Keratinocyte (primary cell): ENCODE measurements at regions not wholly inside any gene's neighbourhood (a gene's known extent, or its start where the extent isn't known, plus 50 kb on each side); places are given as distances from the start of the nearest gene placed in this dataset.

Source experiments
- CTCF ChIP-seq, 3 experiments: IDR thresholded peaks in 1 of 3; conservative IDR thresholded peaks in 1 of 3; optimal IDR thresholded peaks in 1 of 3; 2 replicates in 2 of 3; 3 replicates in 1 of 3; pipeline versions ENCODE3 to v1.5.1; 2011; ENCODE audit warnings: low read length in 3 of 3, mild to moderate bottlenecking in 3 of 3, moderate library complexity in 2 of 3, control low read depth in 1 of 3, inconsistent platforms in 1 of 3; ENCODE audit not compliant: insufficient read depth in 2 of 3; ENCODE audit errors: extremely low read depth in 1 of 3
- EZH2 ChIP-seq: IDR thresholded peaks from one replicate; pipeline ENCODE4 v1.6.1; 2012; ENCODE audit warnings: inconsistent platforms, mild to moderate bottlenecking, low read length, moderate library complexity

DNA sequence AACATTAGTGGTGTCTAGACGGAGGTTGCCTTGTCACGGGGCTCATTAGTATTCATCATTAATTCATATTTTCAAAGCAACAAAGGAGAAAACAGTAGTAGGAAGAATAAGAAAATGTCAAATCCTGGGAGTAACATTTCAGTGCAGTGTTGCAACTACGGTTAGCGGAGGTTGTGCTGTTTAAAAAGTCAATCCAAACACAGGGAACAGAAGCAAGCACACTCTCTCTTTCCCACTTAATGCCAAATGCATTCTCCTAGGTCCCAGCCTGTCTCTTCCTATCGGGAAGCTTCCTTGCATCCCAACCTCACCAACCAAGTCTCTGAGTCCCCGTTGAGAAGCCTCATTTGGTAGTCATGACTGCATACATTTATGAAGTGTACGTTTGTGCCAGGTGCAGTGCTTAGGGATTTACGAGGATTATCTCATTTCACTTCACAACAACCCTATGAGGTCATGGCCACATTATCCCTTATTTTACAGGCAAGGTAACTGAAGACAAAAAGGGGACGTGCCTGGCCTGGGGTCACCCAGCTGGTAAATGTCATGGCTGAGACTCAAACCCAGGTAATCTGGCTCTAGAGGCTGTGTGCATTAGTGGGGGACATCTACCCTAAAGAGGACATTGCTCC, 283.6 kb upstream of the SALL1 start:
- TF ChIP-seq CTCF (optimal IDR thresholded peaks at IDR 0.05 in 1 of 3, IDR thresholded peaks at IDR 0.05 in 1 of 3, conservative IDR thresholded peaks at IDR 0.05 in 1 of 3; ENCODE audit: extremely low read depth in 1 of 3, insufficient read depth in 2 of 3, low read length in 3 of 3), result no peak
- TF ChIP-seq EZH2, result no peak
